GM18909 (cell line): ENCODE measurements at regions not wholly inside any gene's neighbourhood (a gene's known extent, or its start where the extent isn't known, plus 50 kb on each side); places are given as distances from the start of the nearest gene placed in this dataset.
"Not testable (repeated sequence)": the region's sequence is repeated elsewhere in the genome, so short reads cannot be mapped to it uniquely, and the experiment has no call there.

Experiments
- ATAC-seq: cut with Tn5 transposase; IDR thresholded peaks from one replicate; pipeline ENCODE4 v1.9.1; 2021; ENCODE audit warnings: mild to moderate bottlenecking; ENCODE audit not compliant: unreplicated experiment, poor library complexity

DNA sequence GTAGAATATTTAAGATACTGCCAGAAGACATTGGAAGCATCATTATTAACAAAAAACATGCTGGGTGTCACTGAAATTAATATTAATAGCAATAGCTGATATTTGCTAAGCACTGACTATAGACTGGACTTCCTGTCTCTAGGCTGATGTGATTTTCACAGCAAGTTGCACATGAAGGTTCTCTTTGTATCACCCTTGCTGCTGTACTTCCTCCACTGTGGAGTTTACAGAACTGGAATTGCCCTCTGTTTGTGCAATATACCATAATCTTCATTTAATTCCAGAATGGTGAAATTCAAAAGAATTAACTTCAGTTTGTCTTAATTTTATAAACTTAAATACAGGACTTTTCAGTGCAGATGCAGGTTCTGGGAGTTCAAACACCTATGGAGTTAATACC lies 585.1 kb downstream of the RNF144A start:
- no peak for ATAC-seq

DNA sequence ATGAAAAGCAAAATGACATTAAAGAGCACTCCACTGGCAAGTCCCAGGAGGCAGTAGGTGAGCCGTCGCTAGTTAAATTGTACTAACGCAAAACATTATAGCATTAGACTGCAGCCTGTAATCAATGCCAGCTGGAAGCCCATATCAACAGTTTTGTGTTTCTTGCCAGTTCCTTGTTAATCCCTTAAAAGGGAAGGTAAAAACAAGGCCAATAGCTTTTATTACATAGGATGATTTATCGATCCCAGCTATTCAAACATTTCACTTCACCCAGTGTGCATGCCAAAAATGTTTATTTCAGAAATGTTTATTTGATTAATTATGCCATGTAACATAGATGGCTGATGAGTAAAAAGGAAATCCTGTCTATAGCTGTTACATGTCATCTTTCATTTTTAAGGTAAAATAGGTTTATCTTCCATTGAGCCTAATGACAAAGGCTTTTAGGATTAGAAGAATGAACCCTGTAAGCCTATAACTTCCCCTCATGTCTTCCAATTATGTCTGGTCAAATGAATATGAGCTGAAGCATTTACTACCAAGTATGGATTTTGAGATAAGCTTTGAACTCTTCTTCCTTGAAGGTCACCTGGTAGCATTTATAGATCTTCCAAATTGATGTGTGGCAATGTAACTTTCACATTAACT lies 591.2 kb downstream of the RNF144A start:
- no peak for ATAC-seq

DNA sequence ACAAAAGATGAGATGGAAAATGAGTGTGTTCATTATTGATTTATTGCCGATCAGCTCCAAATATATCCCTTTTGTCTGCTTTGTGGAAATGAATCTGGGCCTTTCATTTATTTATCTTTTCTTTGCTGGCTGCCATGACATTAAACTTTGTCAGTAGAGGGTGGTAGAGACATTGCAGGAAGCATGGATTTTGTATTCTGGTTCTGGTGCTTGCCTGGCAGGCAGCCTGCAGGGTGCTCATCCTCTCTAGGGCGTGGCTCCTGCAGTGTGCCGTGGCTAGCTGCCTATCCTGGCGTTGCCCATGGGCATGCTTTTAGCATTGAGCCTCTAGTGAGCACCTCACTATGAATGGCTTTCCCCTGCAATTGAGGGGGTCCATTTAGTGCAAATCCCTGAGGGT lies 593.1 kb downstream of the RNF144A start:
- ATAC-seq: no peak

GRCh38 chr2:7513834-7514233 lies 596.6 kb downstream of the RNF144A start:
- ATAC-seq: no peak

- no peak for ATAC-seq
Observed at GRCh38 chr2:7515327-7515726, 598.1 kb downstream of the RNF144A start.

DNA sequence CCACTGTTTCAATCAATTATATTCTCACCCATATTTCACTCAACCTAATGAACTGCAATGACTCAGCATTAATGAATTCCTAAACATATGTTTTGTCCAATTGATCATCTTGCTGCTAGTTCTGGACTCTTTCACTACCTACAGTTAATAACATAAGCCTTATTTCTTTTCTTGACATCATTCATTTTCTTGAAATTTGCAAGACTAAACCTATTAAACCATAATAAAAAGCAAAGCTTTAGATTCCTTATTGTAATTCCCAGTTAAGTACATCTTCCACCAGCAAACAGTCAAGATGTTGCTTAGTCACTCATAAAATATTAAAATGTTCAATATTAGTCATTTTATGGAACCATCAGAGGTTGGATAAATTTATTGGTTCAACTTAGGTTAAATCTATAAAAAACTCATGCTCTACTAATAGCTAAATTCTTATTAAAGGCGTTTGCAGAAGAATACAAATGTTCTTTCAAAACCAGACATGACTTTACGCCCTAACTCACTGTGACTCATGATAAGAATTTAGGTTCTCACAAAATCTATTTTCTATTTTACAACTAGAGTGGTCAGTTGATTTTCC lies 599.4 kb downstream of the RNF144A start:
- ATAC-seq: no peak

DNA sequence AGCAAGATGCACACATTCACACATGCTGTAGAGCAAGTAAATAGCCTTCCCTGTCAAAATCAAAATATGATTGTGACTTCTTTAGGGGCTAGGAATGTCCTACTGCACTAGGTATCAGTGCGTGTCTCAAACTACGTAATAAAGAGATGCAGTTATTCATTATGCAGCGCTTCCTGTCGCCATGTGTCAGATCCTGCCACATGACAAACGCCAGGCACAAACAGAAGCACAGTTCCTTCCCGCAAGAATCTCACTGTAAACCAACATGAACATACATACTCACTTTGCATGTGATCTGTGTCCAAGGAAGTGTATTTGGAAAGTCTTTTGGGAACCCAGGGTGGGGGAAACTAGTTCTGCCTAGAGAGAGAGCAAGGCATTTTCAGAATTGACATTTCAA lies 599.9 kb downstream of the RNF144A start:
- no peak for ATAC-seq

DNA sequence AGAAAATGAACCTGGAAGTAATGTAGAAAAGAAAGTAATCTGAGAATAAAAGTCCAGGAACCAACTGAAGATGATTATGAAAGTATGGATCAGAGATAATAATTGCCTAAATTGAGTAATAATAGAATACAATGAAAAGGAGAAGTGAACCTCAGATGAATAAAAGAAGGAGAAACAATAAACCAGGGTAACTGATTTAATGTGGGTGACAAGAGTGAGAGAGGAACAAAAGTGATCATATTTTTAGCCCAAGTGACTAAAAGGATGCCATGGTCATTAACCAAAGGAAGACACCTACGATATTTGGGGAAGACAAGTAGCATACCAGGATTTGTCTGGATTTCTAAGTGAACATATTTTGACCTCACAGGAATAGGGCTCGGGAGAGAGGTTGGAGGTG lies 600.6 kb downstream of the RNF144A start:
- ATAC-seq: no peak

GRCh38 chr2:7523481-7524120 lies 606.4 kb downstream of the RNF144A start:
- no peak for ATAC-seq

DNA sequence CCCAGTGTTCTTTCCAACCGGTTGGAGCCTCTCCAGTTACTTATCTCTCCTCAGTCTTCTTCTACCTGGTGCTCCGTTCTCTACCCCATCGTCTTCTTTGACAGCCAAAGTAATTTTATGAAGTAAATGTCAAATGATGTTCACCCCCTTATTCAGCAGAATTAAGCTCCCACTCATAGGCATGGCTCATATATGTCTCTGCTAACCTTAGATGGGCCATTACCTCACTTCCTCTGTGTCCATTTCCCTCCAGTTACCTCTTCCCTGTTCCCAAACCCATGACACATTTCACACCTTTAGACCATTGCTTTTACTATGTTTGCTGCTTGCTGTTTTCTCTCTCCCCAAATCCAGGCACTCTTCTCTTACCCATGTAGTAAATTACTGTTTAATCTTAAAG lies 607.0 kb downstream of the RNF144A start:
- ATAC-seq: no peak

DNA sequence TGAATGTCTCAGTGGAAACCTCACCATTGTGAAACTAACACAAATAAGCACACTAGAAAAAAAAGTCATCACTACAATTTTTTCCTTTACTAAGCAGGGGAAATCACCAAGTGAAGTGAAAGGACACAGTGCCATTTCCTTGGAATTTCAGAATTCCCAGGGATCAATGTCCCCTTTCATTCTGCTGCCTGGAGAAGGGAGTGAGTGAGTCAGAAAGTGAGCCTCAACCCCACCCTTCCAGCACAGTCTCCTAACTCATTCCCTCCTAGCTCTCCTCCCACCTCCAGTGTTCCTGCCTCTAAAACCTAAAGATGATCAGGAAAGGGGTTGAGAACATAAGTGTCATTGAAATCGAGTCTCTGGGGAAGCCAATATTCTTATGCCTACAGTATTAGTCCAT lies 608.5 kb downstream of the RNF144A start:
- no peak for ATAC-seq

DNA sequence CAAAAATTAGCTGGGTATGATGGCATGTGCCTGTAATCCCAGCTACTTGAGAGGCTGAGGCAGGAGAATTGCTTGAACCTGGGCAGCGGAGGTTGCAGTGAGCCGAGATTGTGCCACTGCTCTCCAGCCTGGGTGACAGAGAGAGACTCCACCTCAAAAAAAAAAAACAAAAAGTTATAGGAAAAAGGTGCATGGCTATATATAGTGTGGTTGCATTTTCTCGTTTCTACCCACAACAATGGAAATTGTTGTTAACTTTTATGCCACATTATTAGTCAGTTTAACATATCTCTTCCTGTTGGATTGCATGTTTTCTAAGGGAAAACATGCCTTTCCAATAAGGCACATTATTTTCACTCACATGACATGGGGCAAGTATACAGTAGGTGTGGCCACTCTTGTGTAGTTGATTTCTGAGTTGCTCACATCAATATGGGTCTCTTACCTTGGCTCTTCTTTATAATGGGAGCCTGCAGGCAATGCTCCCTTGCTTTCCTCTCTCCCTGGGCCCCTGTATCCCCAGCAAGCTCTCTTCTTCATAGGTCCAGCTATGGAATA lies 610.0 kb downstream of the RNF144A start:
- no peak for ATAC-seq

DNA sequence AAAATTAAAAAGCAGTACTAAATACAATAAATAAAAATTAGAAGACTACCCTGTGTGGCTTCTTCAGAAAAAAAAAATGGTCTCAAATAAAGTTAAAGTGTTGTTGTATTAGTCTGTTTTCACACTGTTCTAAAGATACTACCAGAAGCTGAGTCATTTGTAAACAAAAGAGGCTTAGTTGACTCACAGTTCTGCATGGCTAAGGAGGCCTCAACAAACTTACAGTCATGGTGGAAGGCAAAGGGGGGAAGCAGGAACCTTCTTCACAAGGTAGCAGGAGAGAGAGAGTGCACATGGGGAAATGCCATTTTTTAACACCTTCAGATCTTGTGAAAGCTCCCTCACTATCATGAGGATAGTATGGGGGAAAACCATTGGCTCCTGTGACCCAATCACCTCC lies 612.8 kb downstream of the RNF144A start:
- no peak for ATAC-seq

- ATAC-seq: no peak
Observed at GRCh38 chr2:7539077-7539476, 621.9 kb downstream of the RNF144A start.

GRCh38 chr2:7539760-7540159 lies 622.5 kb downstream of the RNF144A start:
- no peak for ATAC-seq

GRCh38 chr2:7552825-7553570 lies 635.8 kb downstream of the RNF144A start:
- ATAC-seq: no peak

DNA sequence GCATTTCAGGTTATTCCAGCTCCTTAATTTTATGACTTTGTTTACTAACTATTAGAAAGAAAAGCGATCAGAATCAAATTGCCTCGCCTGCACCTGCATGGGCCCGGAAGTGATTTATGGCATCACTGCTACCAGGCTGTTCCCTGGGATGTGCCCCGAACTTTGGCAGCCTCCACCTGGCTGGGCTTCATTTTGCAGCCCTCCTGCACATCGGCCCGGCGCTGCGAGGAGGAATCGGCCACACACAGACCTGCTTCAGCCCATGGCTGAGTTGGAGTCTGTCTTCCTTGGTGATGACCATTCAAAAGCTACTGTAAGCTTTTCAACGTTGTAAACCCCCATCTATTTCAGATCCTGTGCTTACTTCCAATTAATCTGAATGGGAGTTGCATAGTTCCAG lies 638.0 kb downstream of the RNF144A start:
- no peak for ATAC-seq

DNA sequence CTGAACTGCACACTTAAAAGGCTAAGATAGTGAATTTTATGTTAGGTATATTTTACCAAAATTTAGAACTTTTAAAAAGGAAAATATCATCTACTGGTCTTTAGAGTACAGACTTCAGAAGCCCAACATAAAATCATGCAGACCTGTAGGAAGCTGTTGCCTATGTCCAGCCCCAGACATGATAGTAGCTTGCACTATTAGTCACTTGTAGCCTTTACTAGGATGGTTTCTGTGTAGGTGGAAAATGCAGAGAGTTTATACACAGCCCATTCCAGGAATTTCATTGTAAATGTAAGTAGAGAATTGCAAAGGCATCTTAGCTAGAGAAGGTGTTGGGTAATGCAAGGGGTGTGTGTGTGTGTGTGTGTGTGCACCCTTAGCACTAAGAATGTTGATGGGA lies 640.2 kb downstream of the RNF144A start:
- no peak for ATAC-seq

DNA sequence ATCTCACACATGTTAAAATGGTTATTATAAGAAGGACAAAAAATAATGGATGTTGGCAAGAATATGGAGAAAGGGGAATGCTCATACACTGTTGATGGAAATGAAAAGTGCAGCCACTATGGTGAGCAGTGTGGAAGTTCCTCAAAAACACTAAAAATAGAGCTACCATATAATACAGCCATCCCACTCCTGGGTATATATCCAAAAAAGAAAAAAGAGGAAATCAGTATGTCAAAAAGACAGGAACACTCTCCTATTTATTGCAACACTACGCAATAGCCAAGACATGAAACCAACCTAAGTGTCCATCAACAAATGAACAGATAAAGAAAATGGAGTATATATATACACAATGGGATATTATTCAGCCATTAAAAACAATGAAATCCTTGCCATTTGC lies 642.6 kb downstream of the RNF144A start:
- no peak for ATAC-seq

DNA sequence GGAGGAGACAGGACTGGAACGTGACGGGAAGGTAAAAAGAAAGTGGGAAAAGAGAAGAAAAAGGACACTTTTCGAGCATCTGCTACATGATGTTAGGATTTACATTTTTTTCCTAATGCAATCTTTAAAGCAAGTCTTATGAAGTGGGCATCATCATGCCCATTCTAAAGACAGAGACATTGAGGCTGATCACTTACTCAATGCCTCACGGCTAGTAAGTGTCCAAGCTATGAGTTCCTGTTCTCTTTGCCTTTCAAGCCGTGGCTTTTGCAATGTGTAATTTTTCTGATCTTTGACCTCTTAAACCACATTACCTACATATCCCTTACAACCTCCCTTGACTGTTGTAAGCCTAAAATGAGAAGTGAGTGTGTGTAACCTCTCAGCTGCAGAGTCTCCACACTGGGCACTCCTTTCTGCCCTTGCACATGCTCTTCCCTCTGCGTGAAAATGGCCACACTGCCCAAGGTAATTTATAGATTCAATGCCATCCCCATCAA lies 649.2 kb downstream of the RNF144A start:
- ATAC-seq: no peak

DNA sequence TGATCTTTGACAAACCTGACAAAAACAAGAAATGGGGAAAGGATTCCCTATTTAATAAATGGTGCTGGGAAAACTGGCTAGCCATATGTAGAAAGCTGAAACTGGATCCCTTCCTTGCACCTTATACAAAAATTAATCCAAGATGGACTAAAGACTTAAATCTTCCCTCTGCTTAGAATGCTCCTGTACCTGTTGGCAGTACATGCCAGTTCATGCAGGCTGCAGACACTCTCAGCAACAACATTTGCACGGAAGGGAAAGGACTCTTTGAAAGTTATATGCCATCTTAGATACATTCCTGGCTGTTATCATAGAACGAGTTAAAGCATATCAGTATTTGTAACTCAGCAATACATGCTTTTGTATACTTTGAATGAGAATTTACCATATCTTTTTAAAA lies 649.9 kb downstream of the RNF144A start:
- not testable (repeated sequence) for ATAC-seq
